Panc1 (cell line): ENCODE measurements at regions not wholly inside any gene's neighbourhood (a gene's known extent, or its start where the extent isn't known, plus 50 kb on each side); places are given as distances from the start of the nearest gene placed in this dataset.

Experiments used
- ATAC-seq: fragments of 200-7000 bp; cut with Tn5 transposase; 2 replicates; pipeline ENCODE4 v1.9.1; 2020; ENCODE audit warnings: mild to moderate bottlenecking, moderate library complexity
- BruUV-seq: library from RNA; stranded (reverse); fragments of 400-500 nt; replicated peaks from 2 replicates; lab custom pipeline; 2021; lab: Mats Ljungman, UMichigan
- CTCF ChIA-PET: fragments of 300-600 bp; sonication (Branson Sonifier 250); formaldehyde crosslinking; loops from one replicate; lab custom pipeline; 2022; ENCODE audit warnings: antibody characterized with exemption; lab: Charles Lee
- POLR2A ChIA-PET: fragments of 300-600 bp; sonication (Branson Sonifier 250); formaldehyde crosslinking; loops from one replicate; lab custom pipeline; 2022; ENCODE audit warnings: antibody characterized with exemption; lab: Charles Lee
- DNase-seq: peaks from one replicate; pipeline ENCODE4 v3.0.0-alpha.2; 2010; ENCODE audit warnings: low read depth, low spot score
- H3K27ac ChIP-seq: 2 replicates; pipeline ENCODE4 v1.5.1; 2011; ENCODE audit warnings: mild to moderate bottlenecking, low read length, inconsistent platforms
- H3K27me3 ChIP-seq: fragments of 200-500 bp; sonication (Bioruptor generic); 2 replicates; pipeline ENCODE4 v1.6.0; 2014; ENCODE audit warnings: low read length, inconsistent platforms; ENCODE audit not compliant: control insufficient read depth, insufficient read depth
- H3K36me3 ChIP-seq: fragments of 200-500 bp; sonication (Bioruptor generic); 2 replicates; pipeline ENCODE4 v1.5.1; 2014; ENCODE audit warnings: inconsistent platforms, mild to moderate bottlenecking, low read length, moderate library complexity; ENCODE audit not compliant: control insufficient read depth, insufficient read depth
- H3K4me1 ChIP-seq: 2 replicates; pipeline ENCODE4 v1.5.1; 2011; ENCODE audit warnings: inconsistent platforms, mild to moderate bottlenecking, low read length, moderate library complexity; ENCODE audit not compliant: control insufficient read depth, insufficient read depth
- H3K4me3 ChIP-seq, 2 experiments: 2 replicates each; pipeline ENCODE4 v1.5.1; 2011 to 2012; ENCODE audit warnings: low read depth in 2 of 2, low read length in 2 of 2, mild to moderate bottlenecking in 2 of 2, inconsistent platforms in 1 of 2, moderate library complexity in 1 of 2
- H3K9me3 ChIP-seq: fragments of 200-500 bp; sonication (Bioruptor generic); 2 replicates; pipeline ENCODE4 v1.5.1; 2014; ENCODE audit warnings: low read depth, mild to moderate bottlenecking, inconsistent platforms, low read length, moderate library complexity; ENCODE audit not compliant: control insufficient read depth, insufficient read depth
- CTCF ChIP-seq: fragments of 450-650 bp; IDR thresholded peaks from 2 replicates; pipeline ENCODE4 v1.5.1; 2017; ENCODE audit warnings: mild to moderate bottlenecking
- POLR2AphosphoS5 ChIP-seq: IDR thresholded peaks from 2 replicates; pipeline ENCODE4 v1.6.1; 2012; ENCODE audit warnings: mild to moderate bottlenecking, low read depth, low read length, moderate library complexity
- REST ChIP-seq, 2 experiments: IDR thresholded peaks; 2 replicates each; pipeline ENCODE4 v1.6.1; 2011 to 2012; ENCODE audit warnings: low read depth in 2 of 2, control low read depth in 1 of 2, low read length in 1 of 2, mild to moderate bottlenecking in 1 of 2, moderate library complexity in 1 of 2; ENCODE audit not compliant: insufficient read depth in 1 of 2
- SIN3A ChIP-seq: IDR thresholded peaks from 2 replicates; pipeline ENCODE4 v1.6.1; 2012; ENCODE audit warnings: low read depth, mild to moderate bottlenecking, low read length, moderate library complexity, borderline replicate concordance; ENCODE audit not compliant: insufficient read depth
- TCF7L2 ChIP-seq: IDR thresholded peaks from 2 replicates; pipeline ENCODE4 v1.6.1; 2011; ENCODE audit warnings: mild to moderate bottlenecking, low read depth, low read length, inconsistent platforms
- in situ Hi-C: cut with HindIII; loops from 2 replicates; pipeline ENCODE4 v1.10.0; 2016; ENCODE audit warnings: low sequenced_read_pairs, low pct_unique_long_range_greater_than_20kb
- intact Hi-C: fragments of 100-400 bp; cut with micrococcal nuclease; formaldehyde crosslinking; loops from one replicate; pipeline ENCODE4 v1.10.0; 2022; ENCODE audit not compliant: unreplicated experiment

- in situ Hi-C loops (no loop called here), intact Hi-C loops (no loop called here)
- TF ChIP-seq TCF7L2: no peak
- TF ChIP-seq CTCF: no peak
- TF ChIP-seq POLR2AphosphoS5: no peak
- TF ChIP-seq SIN3A: no peak
- no peak for TF ChIP-seq REST (IDR thresholded peaks at IDR 0.05; ENCODE audit: insufficient read depth in 1 of 2, low read depth in 2 of 2, low read length in 1 of 2)
- no peaks in the 10 kb centered on the region; the same call in 1 of the 2 replicates for H3K27me3 ChIP-seq
- no peak overlapping the region for H3K27ac ChIP-seq
- no peaks in the 10 kb centered on the region for H3K4me1 ChIP-seq
- ChIA-PET CTCF (no interaction called here), POLR2A (no interaction called here)
- no peak for DNase-seq
- no peaks in the 10 kb centered on the region for H3K36me3 ChIP-seq
- BruUV-seq: no TSS peak
- H3K4me3 ChIP-seq: no peak overlapping the region
- ATAC-seq: no peak
- no peaks in the 10 kb centered on the region for H3K9me3 ChIP-seq
Measured at GRCh38 chr22:44400763-44401060, 88.0 kb upstream of the SHISAL1 start.

GRCh38 chr22:44399906-44400762, 87.4 kb upstream of the SHISAL1 start:
- H3K9me3 ChIP-seq: no peaks in the 10 kb centered on the region
- no peak overlapping the region for H3K4me3 ChIP-seq
- DNase-seq: no peak
- H3K27ac ChIP-seq: no peak overlapping the region
- ChIA-PET CTCF (no interaction called here), POLR2A (no interaction called here)
- no peaks in the 10 kb centered on the region for H3K4me1 ChIP-seq
- TF ChIP-seq TCF7L2 (no peak), CTCF (no peak), SIN3A (no peak)
- in situ Hi-C loops: no loop called here
- no peaks in the 10 kb centered on the region for H3K36me3 ChIP-seq
- no TSS peak for BruUV-seq
- intact Hi-C loops: no loop called here
- no peaks in the 10 kb centered on the region; the same call in 1 of the 2 replicates for H3K27me3 ChIP-seq
- ATAC-seq: no peak
